Kidney (tissue), 13 donors: ENCODE measurements at regions not wholly inside any gene's neighbourhood (a gene's known extent, or its start where the extent isn't known, plus 50 kb on each side); places are given as distances from the start of the nearest gene placed in this dataset.

ENCODE experiments used
- DNase-seq, 5 donors: peaks; one replicate each; pipeline ENCODE4 v3.0.0-alpha.2; 2013 to 2020
- FAIRE-seq: peaks from 2 replicates; lab custom pipeline; 2012; peaks lifted over from hg19 to GRCh38; lab: Jason Lieb, UNC
- H3K27ac ChIP-seq, 2 donors: one replicate each; pipeline ENCODE4 v1.7.0; 2013; ENCODE audit warnings: low read depth in 2 of 2, low read length in 2 of 2, inconsistent platforms in 1 of 2
- H3K27me3 ChIP-seq: one replicate; pipeline ENCODE4 v1.7.1; 2013; ENCODE audit warnings: low read length, inconsistent platforms; ENCODE audit not compliant: control insufficient read depth, insufficient read depth
- H3K36me3 ChIP-seq, 3 donors: one replicate each; pipeline versions ENCODE4 v1.7.0 to v1.7.1; 2013; ENCODE audit warnings: low read length in 3 of 3, control low read depth in 1 of 3, inconsistent platforms in 1 of 3; ENCODE audit not compliant: insufficient read depth in 3 of 3, control insufficient read depth in 2 of 3
- H3K4me1 ChIP-seq, 3 donors: one replicate each; pipeline versions ENCODE4 v1.7.0 to v1.7.1; 2013; ENCODE audit warnings: low read length in 3 of 3, inconsistent platforms in 1 of 3, low read depth in 1 of 3; ENCODE audit not compliant: control insufficient read depth in 2 of 3, insufficient read depth in 2 of 3
- H3K4me3 ChIP-seq, 3 donors: one replicate each; pipeline versions ENCODE4 v1.7.0 to v1.8.1; 2013; ENCODE audit warnings: low read length in 3 of 3, control low read depth in 1 of 3, inconsistent platforms in 1 of 3
- H3K9ac ChIP-seq, 3 donors: one replicate each; pipeline versions ENCODE4 v1.7.0 to v1.7.1; 2013; ENCODE audit warnings: low read length in 3 of 3, control low read depth in 1 of 3, inconsistent platforms in 1 of 3
- H3K9me3 ChIP-seq, 3 donors: one replicate each; pipeline versions ENCODE4 v1.7.0 to v1.7.1; 2013; ENCODE audit warnings: low read length in 3 of 3, control low read depth in 1 of 3, inconsistent platforms in 1 of 3; ENCODE audit not compliant: control insufficient read depth in 2 of 3, insufficient read depth in 1 of 3
- CTCF ChIP-seq: IDR thresholded peaks from 3 replicates; pipeline ENCODE4 v1.5.1; 2012; ENCODE audit warnings: mild to moderate bottlenecking, moderate library complexity, borderline replicate concordance; ENCODE audit not compliant: insufficient read depth; ENCODE audit errors: extremely low read depth
- intact Hi-C: fragments of 100-400 bp; cut with DNase I; formaldehyde crosslinking; loops from one replicate; pipeline ENCODE4 v1.11.1; 2022
- donor health status: control.
- donor health status: control.
- donor health status: control.
- donor health status: control.
- donor health status: control.
- donor health status: DM: yes; HTN: yes; CAD: no.
- donor health status: Normal renal cell carcinoma (clear cell type).

DNA sequence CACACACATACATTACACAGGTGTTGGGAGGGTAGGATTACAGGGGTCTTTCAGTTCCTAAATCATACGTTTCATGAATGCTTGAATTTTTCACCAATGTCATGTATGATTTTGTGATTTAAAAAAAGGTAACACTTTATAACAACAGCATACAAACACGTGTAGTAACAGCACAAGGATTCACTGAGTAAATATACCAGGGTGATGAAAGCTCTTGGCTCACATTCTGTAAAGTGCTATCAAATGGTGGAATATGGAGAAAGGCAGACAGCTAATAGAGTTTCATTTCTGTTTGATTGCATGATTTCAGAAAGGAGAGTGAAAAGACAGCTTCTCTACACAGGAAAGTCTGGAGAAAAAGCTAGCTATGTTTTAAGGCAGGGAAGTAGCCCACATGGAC lies 231.9 kb downstream of the CD83 start:
- no peak for TF ChIP-seq CTCF
- no peak for FAIRE-seq
- no peak overlapping the region for H3K4me3 ChIP-seq

GRCh38 chr6:14350210-14350609 lies 232.6 kb downstream of the CD83 start:
- no peak for TF ChIP-seq CTCF
- no peaks in the 10 kb centered on the region for H3K4me1 ChIP-seq
- H3K27me3 ChIP-seq = no peaks in the 10 kb centered on the region
- FAIRE-seq (no peak), DNase-seq (no peak)
- no peaks in the 10 kb centered on the region for H3K36me3 ChIP-seq
- H3K27ac ChIP-seq = no peak overlapping the region
- H3K9me3 ChIP-seq = no peaks in the 10 kb centered on the region
- no peak overlapping the region for H3K4me3 ChIP-seq
- intact Hi-C loops = no loop called here
- H3K9ac ChIP-seq = no peak overlapping the region

More for the DNA sequence above, 231.9 kb downstream of the CD83 start:
- Histone ChIP-seq H3K9me3 (no peaks in the 10 kb centered on the region), H3K36me3 (no peaks in the 10 kb centered on the region), H3K27me3 (no peaks in the 10 kb centered on the region), H3K9ac (no peak overlapping the region), H3K4me1 (no peaks in the 10 kb centered on the region), H3K27ac (no peak overlapping the region)
- intact Hi-C loops = no loop called here
- DNase-seq = no peak

DNA sequence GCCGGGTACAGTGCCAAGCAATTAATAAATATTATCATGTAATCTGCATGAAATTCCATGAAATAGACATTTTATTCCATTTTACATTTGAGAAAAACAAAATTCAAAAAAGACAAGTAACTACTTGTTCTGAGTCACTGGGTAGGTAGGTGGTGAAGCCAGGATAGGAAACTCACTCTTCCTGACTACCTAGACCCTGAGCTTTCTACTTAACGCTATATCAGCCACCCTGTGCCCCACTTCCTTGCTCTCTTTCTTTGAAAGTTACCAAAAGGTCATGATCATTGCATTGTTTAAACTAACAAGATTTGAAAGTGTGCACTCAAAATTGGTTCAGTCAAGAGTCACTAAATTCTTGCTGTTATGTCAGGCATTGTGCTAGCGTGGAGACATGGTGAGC lies 235.7 kb downstream of the CD83 start:
- TF ChIP-seq CTCF = no peak
- Histone ChIP-seq H3K27ac (no peak overlapping the region), H3K4me1 (no peaks in the 10 kb centered on the region), H3K36me3 (no peaks in the 10 kb centered on the region), H3K9me3 (no peaks in the 10 kb centered on the region), H3K9ac (no peak overlapping the region), H3K4me3 (no peak overlapping the region), H3K27me3 (no peaks in the 10 kb centered on the region)
- intact Hi-C loops = no loop called here
- no peak for FAIRE-seq
- no peak for DNase-seq

- Histone ChIP-seq H3K4me3 (no peak overlapping the region), H3K27ac (no peak overlapping the region), H3K36me3 (no peaks in the 10 kb centered on the region), H3K9me3 (no peaks in the 10 kb centered on the region), H3K27me3 (no peaks in the 10 kb centered on the region), H3K4me1 (no peaks in the 10 kb centered on the region), H3K9ac (no peak overlapping the region)
- no peak for DNase-seq
- TF ChIP-seq CTCF = no peak
- intact Hi-C loops = no loop called here
- FAIRE-seq = no peak
Measured at GRCh38 chr6:14353798-14354197, 236.2 kb downstream of the CD83 start.
